A673 (cell line): ENCODE measurements at regions not wholly inside any gene's neighbourhood (a gene's known extent, or its start where the extent isn't known, plus 50 kb on each side); places are given as distances from the start of the nearest gene placed in this dataset.

Source experiments
- BruUV-seq: library from RNA; stranded (reverse); fragments of 400-500 nt; replicated peaks from 2 replicates; lab custom pipeline; 2021; lab: Mats Ljungman, UMichigan
- CTCF ChIA-PET: fragments of 300-600 bp; sonication (Branson Sonifier 250); formaldehyde crosslinking; loops from one replicate; lab custom pipeline; 2022; ENCODE audit warnings: antibody characterized with exemption; lab: Charles Lee
- POLR2A ChIA-PET: fragments of 300-600 bp; sonication (Branson Sonifier 250); formaldehyde crosslinking; loops from one replicate; lab custom pipeline; 2022; ENCODE audit warnings: antibody characterized with exemption; ENCODE audit not compliant: low non-redundant PET; lab: Charles Lee
- DNase-seq: peaks from one replicate; pipeline ENCODE4 v3.0.0-alpha.2; 2015; ENCODE audit warnings: low spot score
- H3K27ac ChIP-seq: fragments of 200-600 bp; sonication (generic); 2 replicates; pipeline ENCODE4 v1.5.1; 2016; ENCODE audit warnings: mixed run types, low read depth, mild to moderate bottlenecking, mixed read lengths, antibody characterized with exemption, low read length; ENCODE audit not compliant: poor library complexity, severe bottlenecking
- H3K27me3 ChIP-seq: fragments of 200-600 bp; sonication (generic); replicated peaks from 2 replicates; pipeline ENCODE4 v1.6.1; 2017; ENCODE audit warnings: mixed run types, low read depth, mild to moderate bottlenecking, mixed read lengths, antibody characterized with exemption, low read length; ENCODE audit not compliant: insufficient read depth, poor library complexity
- H3K36me3 ChIP-seq: fragments of 200-600 bp; sonication (generic); 2 replicates; pipeline ENCODE4 v1.6.1; 2016; ENCODE audit warnings: mixed run types, mild to moderate bottlenecking, mixed read lengths, antibody characterized with exemption, low read length; ENCODE audit not compliant: insufficient read depth, poor library complexity, severe bottlenecking
- H3K4me1 ChIP-seq: fragments of 200-600 bp; sonication (generic); 2 replicates; pipeline ENCODE4 v1.6.1; 2017; ENCODE audit warnings: mixed run types, mild to moderate bottlenecking, mixed read lengths, antibody characterized with exemption, low read length; ENCODE audit not compliant: insufficient read depth, poor library complexity, severe bottlenecking
- H3K4me3 ChIP-seq: fragments of 200-600 bp; sonication (generic); 2 replicates; pipeline ENCODE4 v1.5.1; 2016; ENCODE audit warnings: low read depth, mixed run types, mild to moderate bottlenecking, mixed read lengths, low read length; ENCODE audit not compliant: poor library complexity, severe bottlenecking
- H3K9me3 ChIP-seq: fragments of 200-600 bp; sonication (generic); 2 replicates; pipeline ENCODE4 v1.6.1; 2016; ENCODE audit warnings: mixed run types, low read depth, mild to moderate bottlenecking, mixed read lengths, antibody characterized with exemption, low read length; ENCODE audit not compliant: poor library complexity, severe bottlenecking
- EZH2 ChIP-seq: fragments of 200-600 bp; sonication (generic); IDR thresholded peaks from 2 replicates; pipeline ENCODE4 v1.6.1; 2017; ENCODE audit warnings: borderline replicate concordance, low read depth, mild to moderate bottlenecking, mixed read lengths, antibody characterized with exemption, low read length; ENCODE audit not compliant: poor library complexity, severe bottlenecking
- intact Hi-C: fragments of 100-400 bp; cut with micrococcal nuclease; formaldehyde crosslinking; loops from one replicate; pipeline ENCODE4 v1.10.0; 2022; ENCODE audit not compliant: unreplicated experiment
- TF ChIP-seq, protein P1 (sequence below): fragments of 300-800, 200-600 bp; sonication (generic); conservative IDR thresholded peaks from 2 replicates; pipeline ENCODE4 v1.5.1; 2017; ENCODE audit warnings: low read depth, mild to moderate bottlenecking, antibody characterized with exemption, low read length, moderate library complexity, mixed read lengths

DNA sequence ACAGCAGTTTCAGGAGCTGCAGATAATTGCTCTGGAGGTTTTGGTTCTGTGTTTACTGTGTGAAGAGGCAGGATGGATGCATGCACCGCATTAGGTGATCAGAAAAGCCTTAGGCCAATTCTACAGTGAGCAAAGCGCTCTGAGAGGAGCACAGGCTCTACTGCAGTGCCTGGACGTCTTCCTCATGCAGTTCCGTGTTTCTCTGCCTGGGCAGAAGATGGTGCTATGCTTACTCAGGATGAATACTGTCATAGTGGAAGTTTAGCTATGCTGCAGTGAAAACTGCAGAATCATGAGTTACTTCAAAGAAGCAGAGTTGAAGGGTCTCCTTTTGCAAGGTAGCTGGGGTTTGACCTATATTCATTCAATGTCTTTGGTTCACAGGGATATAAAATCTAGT is 1012.4 kb downstream of the KCNJ18 start:
- no peak for DNase-seq
- H3K9me3 ChIP-seq, result peaks cover 25% of the 10 kb centered on the region
- intact Hi-C loops, result no loop called here
- H3K36me3 ChIP-seq, result no peaks in the 10 kb centered on the region
- no peak overlapping the region for H3K27ac ChIP-seq
- ChIA-PET POLR2A (no interaction called here), CTCF (no interaction called here)
- TF ChIP-seq, protein P1, sequence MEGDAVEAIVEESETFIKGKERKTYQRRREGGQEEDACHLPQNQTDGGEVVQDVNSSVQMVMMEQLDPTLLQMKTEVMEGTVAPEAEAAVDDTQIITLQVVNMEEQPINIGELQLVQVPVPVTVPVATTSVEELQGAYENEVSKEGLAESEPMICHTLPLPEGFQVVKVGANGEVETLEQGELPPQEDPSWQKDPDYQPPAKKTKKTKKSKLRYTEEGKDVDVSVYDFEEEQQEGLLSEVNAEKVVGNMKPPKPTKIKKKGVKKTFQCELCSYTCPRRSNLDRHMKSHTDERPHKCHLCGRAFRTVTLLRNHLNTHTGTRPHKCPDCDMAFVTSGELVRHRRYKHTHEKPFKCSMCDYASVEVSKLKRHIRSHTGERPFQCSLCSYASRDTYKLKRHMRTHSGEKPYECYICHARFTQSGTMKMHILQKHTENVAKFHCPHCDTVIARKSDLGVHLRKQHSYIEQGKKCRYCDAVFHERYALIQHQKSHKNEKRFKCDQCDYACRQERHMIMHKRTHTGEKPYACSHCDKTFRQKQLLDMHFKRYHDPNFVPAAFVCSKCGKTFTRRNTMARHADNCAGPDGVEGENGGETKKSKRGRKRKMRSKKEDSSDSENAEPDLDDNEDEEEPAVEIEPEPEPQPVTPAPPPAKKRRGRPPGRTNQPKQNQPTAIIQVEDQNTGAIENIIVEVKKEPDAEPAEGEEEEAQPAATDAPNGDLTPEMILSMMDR, result no peak
- no peak for TF ChIP-seq EZH2
- no peaks in the 10 kb centered on the region for H3K27me3 ChIP-seq
- no peaks in the 10 kb centered on the region for H3K4me1 ChIP-seq
- BruUV-seq, result no TSS peak
- no peak overlapping the region for H3K4me3 ChIP-seq

DNA sequence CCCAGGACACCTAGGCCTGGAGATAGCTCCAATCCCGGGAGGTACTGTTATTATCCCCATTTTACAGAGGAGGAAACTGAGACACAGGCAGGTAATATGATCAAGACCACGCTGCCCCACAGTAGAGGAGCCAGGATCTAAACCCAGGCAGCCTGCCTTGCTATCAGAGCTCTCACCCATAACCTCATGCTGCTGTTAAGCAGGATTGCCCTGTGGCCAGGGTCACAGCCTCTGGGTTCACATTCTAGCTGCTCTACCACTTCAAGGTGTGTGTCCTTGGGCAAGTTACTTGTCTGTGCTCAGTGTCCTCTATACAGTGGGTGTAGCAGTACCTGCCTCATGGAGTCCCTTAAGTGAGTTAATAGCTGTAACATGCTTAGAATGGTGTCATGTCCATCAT is 1015.3 kb downstream of the KCNJ18 start:
- H3K36me3 ChIP-seq, result no peaks in the 10 kb centered on the region
- no peaks in the 10 kb centered on the region for H3K4me1 ChIP-seq
- peaks cover 15% of the 10 kb centered on the region for H3K9me3 ChIP-seq
- intact Hi-C loops, result no loop called here
- DNase-seq, result no peak
- CTCF ChIA-PET, result no interaction called here
- BruUV-seq, result no TSS peak
- POLR2A ChIA-PET, result no interaction called here
- H3K27me3 ChIP-seq, result no peaks in the 10 kb centered on the region
- H3K4me3 ChIP-seq, result no peak overlapping the region
- H3K27ac ChIP-seq, result no peak overlapping the region
- TF ChIP-seq, protein P1, result no peak
- TF ChIP-seq EZH2, result no peak

DNA sequence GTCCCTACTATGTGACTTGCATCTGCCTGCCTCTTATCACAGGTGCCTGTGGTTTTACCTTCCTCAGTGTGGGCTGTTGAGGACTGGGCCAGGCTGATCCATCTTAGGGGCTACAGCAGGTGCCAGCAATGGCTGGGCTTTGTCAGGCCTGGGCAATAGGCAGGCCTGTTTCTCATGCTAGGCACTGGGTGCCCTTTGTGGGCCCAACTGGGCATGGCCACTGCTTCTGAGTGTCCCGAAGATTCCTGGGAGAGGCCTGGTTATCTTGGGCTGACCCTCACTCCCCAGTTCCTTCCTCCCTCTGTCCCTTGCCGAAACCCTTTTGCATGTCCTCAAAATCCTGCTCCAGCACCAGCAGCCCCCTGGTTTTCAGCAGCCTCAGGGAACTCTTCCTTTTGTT is 1024.9 kb downstream of the KCNJ18 start:
- DNase-seq, result no peak
- CTCF ChIA-PET, result no interaction called here
- Histone ChIP-seq H3K4me3 (no peak overlapping the region), H3K36me3 (no peaks in the 10 kb centered on the region), H3K27me3 (no peaks in the 10 kb centered on the region), H3K27ac (no peak overlapping the region), H3K4me1 (no peaks in the 10 kb centered on the region), H3K9me3 (peaks cover 32% of the 10 kb centered on the region)
- intact Hi-C loops, result no loop called here
- POLR2A ChIA-PET, result no interaction called here
- BruUV-seq, result no TSS peak
- no peak for TF ChIP-seq EZH2
- TF ChIP-seq, protein P1, result no peak
